AG04449 (cell line): ENCODE measurements at regions not wholly inside any gene's neighbourhood (a gene's known extent, or its start where the extent isn't known, plus 50 kb on each side); places are given as distances from the start of the nearest gene placed in this dataset.

Experiments
- CTCF ChIA-PET: fragments of 350-600 bp; formaldehyde crosslinking; extraction: SDS; loops from one replicate; lab custom pipeline; 2021; ENCODE audit warnings: antibody characterized with exemption; lab: Yijun Ruan, JAX
- POLR2A ChIA-PET: fragments of 400-600, 350-600 bp; formaldehyde crosslinking; extraction: SDS; loops from one replicate; lab custom pipeline; 2020; ENCODE audit warnings: antibody characterized with exemption, inconsistent platforms; lab: Yijun Ruan, JAX
- DNase-seq: peaks from one replicate; pipeline ENCODE4 v3.0.0-alpha.2; 2010; ENCODE audit warnings: low read depth, low spot score
- H3K4me3 ChIP-seq: 2 replicates; pipeline ENCODE4 v1.5.1; 2011; ENCODE audit warnings: low read depth, mild to moderate bottlenecking, control low read depth, low read length
- CTCF ChIP-seq: IDR thresholded peaks from one replicate; pipeline ENCODE4 v1.5.1; 2011; ENCODE audit warnings: mild to moderate bottlenecking, moderate library complexity, low read length, control low read depth, inconsistent platforms; ENCODE audit not compliant: insufficient read depth; ENCODE audit errors: missing control alignments

- ChIA-PET CTCF (interaction anchor here (0.8 to 1.6 kb wide), 2 partner anchors 12 to 210 kb away, joined by 3 to 5 read pairs; no protein-coding TSS in a partner anchor), POLR2A (no interaction called here)
- peak; percentile 37 for TF ChIP-seq CTCF
- DNase-seq: no peak
- H3K4me3 ChIP-seq: peak overlapping the region; percentile 60
Observed at GRCh38 chr5:56481428-56482357, 248.6 kb upstream of the ANKRD55 start.

- POLR2A ChIA-PET: no interaction called here
- H3K4me3 ChIP-seq: peak overlapping the region; percentile 60
- no peak for DNase-seq
- no peak for TF ChIP-seq CTCF
- CTCF ChIA-PET: interaction anchor here (1.0 to 2.6 kb wide), 3 partner anchors 207 to 357 kb away, joined by 3 to 11 read pairs (median 10); no protein-coding TSS in a partner anchor
Observed at GRCh38 chr5:56480705-56481427, 247.7 kb upstream of the ANKRD55 start.

GRCh38 chr5:56480078-56480704, 247.1 kb upstream of the ANKRD55 start:
- no peak for TF ChIP-seq CTCF
- ChIA-PET CTCF (interaction anchor here (1.0 to 2.6 kb wide), 3 partner anchors 207 to 357 kb away, joined by 3 to 11 read pairs (median 10); no protein-coding TSS in a partner anchor), POLR2A (no interaction called here)
- DNase-seq: no peak
- H3K4me3 ChIP-seq: peak overlapping the region; percentile 60

GRCh38 chr5:56479696-56480077, 246.6 kb upstream of the ANKRD55 start:
- POLR2A ChIA-PET: no interaction called here
- CTCF ChIA-PET: interaction anchor here (1.7 to 2.6 kb wide), 2 partner anchors 209 to 358 kb away, joined by 10 to 11 read pairs; no protein-coding TSS in a partner anchor
- no peak for TF ChIP-seq CTCF
- H3K4me3 ChIP-seq: no peak overlapping the region
- no peak for DNase-seq

- TF ChIP-seq CTCF: no peak
- POLR2A ChIA-PET: no interaction called here
- DNase-seq: no peak
- no peak overlapping the region for H3K4me3 ChIP-seq
- CTCF ChIA-PET: interaction anchor here (2.6 kb wide), 1 partner anchor 209 kb away, joined by 11 read pairs; no protein-coding TSS in a partner anchor
Observed at GRCh38 chr5:56479126-56479525, 246.0 kb upstream of the ANKRD55 start.
